Hematopoietic multipotent progenitor cell treated with erythropoietin and hydrocortisone succinate and interleukin-3 and kit ligand, for 8 days (in vitro differentiated cells): ENCODE measurements at regions not wholly inside any gene's neighbourhood (a gene's known extent, or its start where the extent isn't known, plus 50 kb on each side); places are given as distances from the start of the nearest gene placed in this dataset.

Experiments used
- DNase-seq: peaks from one replicate; pipeline ENCODE4 v3.0.0-alpha.2; 2015

DNA sequence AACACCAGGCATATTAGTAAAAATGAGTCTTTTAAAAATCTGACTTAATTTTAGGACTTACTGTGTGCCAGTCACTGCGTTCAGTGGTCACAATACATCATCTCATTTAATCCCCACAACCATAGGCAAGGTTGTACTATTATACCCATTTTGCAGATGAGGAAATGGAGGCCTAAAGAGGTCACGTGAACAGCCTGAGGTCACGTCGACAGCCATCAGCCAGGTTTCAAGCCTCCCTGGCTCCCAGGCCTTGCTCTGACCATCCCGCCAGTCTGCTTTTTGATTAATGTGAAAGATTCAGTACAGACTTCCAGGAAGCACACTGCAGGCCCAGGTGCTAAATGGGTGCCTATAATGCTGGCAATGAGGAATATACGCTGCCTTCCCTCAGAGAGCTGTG, 86.3 kb upstream of the TOX3 start:
- no peak for DNase-seq

DNA sequence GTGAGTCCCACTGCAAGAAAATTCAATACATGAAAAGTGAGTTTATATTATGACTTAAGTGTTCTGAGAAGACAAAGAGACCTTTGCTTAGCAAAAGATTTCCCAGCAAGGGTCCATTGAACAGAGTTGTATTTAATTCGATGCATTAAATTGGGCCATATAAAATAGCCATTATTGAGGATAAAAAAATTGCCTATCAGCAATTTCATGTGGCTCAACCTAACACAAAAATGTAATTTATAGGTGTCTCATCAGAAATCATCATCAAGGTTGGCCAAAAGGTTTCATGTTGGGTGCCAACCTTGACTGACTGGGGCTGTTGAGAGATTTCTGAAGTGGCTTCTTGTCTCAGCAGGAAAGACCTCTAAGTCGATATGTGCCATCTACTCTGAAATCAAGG, 84.8 kb upstream of the TOX3 start:
- no peak for DNase-seq

DNA sequence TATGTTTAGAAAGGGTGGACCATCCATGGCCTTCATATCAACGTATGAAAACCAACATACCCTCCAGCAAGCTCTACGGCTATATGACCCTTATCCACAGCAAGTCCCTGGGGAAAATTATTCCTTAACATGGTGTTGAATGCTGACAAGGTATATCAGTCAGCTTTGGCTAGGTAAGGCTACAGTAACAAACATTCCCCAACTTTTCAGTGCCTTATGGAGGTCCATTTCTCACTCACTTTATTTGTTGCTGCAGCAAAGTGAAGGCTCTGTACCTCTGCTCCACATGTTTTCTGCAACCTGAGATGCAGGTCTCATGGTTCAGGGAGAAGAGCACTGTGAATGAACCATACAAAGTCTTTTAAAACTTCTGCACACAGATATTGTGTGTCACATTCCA, 83.8 kb upstream of the TOX3 start:
- DNase-seq, result no peak

DNA sequence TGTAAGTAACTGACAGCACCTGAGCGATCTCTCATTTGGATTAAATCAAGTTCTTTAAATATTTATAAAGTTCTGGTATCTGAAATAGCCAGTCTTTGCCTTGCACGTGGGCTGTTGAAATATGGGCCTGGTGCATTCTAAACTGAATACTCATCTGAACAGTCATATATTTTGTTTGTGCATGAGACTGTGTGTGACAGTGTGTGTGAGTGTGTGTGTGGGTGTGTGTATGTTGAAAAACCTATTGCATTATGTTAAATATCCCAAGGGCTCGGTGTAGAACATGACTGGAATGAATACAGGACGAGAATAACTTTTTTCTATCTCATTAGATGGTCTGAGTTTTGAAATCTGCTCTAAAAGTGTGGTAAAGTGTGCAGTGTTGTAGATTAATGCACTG, 82.4 kb upstream of the TOX3 start:
- no peak for DNase-seq

DNA sequence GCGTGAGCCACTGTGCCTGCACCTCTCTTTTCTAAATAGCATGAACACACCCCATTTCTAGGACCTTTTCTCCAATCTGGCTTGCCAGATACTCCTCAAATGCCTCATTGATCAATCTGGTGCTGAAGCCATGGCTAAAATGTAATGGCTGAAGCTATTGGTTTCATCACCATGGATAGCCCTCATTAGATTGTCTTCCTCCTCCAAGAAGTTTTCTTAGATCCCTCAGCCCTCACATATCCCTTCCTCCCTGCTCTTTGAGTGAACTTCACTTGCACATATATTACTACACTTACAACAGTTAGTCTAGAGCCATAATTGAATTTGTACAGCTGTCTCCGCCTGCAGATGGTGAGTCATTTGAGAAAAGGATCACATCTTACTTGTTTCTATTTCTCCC, 77.9 kb upstream of the TOX3 start:
- no peak for DNase-seq

DNA sequence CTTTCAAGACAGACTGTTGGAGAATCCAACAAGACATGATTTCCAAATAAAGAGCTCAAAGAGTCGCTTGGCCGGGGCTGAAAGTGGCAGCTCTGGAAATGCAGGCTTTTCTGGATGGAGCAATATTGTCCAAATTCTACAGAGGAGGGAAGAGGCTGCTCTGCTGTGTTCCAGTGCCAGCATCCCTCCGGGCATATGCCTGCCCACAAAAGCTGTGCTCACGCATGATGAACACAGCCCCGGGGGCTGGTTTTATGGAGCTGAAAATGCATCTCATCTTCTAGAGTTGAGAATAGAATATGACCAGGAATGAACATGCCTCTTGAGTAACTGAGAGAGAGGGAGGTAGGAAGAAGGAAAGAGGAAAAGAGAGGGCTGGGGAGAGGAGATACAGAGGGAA, 74.7 kb upstream of the TOX3 start:
- no peak for DNase-seq

DNA sequence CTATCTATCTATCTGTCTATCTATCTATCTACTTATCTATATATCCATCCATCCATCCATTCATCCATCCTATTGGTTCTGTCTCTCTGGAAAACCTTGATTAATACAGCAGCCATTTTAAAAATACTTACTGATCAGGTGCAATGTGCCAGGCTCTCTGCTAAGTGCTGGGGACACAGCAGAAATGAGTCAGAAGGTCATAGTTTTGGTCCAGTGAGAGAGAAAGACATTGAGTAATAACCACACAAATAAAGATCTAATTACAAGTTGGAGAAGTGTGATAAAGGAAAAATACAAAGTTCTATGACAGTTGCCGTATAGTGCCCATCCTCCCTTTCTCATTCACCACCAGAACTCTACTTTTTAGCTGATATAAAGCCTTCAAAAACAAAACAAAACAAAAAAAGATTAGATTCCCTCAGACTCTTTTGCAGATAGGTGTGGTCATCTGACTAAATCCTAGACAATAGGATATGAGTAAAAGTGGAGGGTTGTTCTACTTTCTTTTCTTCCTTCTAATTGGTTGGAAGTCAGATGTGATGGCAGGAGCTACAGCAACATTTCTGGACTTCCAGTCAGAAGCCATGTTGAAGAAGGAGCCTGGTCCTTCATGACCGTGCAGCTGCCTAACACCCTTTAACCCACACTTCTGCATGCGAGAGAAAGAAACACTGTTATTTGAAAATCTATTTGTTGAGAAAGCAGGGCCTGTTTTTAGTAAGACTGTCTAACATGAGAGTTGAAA, 72.0 kb upstream of the TOX3 start:
- DNase-seq, result no peak

DNA sequence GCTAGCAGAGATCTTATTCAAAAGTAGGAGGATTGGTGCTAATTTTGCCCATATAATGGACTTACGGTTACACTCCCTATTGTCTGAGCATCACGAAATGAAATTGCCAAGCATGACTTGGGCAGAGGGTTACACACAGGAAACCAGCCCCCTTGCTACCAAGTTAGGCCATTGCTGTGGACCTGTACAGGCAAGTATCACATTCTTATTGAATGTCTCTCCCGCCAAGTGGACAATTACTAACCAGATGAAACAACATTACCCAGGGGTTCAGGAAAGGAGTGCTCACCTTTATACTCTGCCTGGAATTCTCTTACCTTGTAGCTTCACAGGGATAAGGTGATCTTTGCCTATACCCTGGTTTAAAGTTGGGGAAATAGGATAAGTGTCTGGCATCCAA, 70.6 kb upstream of the TOX3 start:
- no peak for DNase-seq

DNA sequence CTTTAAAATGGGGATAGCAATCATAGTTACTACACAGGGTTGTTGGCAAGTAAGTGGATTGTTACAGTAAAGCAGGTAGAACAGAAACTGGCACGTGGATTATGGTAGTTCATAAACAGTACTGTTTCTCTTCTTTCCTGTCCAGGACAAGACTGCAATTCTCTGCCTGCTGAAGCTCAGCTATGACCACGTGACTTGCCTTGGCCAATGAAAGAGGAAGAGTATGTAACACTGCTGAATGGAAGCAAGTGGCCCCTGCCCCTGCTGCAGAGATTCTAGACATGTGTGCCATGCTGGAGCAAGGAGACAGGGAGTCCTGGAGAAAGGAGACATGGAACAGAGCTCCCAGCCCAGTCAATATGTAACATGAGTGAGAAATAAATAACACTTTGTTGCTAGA, 66.6 kb upstream of the TOX3 start:
- no peak for DNase-seq

DNA sequence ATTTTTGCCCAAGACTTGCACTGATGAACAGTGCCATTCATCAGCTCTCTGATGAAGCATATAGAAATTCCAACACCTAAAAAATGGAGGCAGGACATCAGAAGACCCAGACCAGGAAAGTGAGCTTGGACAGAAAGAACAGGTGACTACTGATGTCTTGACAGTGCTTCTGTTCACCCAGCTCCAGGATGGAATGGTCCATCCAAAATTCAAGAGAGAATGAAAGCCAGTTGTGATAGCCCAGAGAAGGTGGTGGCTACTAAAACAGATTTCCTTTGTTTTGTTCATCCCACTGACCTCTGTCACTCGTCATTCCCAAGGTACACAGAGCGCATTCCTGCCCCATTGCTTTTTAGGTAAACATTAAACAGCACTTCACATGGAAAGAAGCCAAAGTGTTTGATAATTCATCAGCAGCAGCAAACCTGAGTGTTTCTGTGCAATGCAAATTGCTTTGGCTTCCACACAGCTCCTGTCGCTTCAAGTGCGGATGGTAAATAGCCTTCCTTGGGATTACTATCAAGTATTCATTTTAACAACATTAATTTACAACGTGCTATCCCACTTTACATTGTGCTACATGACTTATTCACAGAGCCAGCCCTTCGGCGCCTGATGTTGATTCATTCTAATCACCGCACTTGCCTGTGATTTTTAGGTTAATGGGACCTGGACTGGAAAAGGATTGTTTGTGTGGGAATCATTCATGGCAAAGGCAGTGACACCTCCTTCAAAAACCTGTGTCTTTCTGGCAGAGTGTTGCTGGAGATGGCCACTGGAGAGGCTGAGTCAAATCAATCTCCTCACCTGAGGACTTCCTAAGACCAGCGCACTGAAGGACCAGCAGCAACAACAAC, 65.1 kb upstream of the TOX3 start:
- DNase-seq, result no peak

DNA sequence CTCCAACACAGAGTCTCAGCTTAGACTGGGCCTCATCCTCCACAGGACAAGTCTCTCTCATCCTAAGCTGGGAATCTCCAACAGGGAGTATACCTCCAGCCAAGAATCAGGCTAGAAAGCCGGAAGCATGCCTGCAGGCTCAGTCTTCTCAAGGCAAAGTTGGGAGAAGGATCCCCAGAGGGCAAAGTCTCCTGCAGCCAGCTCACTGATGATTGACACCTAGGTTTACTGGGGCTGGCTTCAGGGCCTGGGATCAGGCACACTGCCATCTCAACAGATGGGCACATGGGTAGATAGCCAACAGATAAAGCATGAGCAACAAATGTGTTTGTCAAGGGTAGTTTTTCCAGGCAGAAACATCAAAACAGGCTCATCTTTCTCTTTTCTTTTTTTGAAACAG, 56.1 kb upstream of the TOX3 start:
- DNase-seq, result no peak

DNA sequence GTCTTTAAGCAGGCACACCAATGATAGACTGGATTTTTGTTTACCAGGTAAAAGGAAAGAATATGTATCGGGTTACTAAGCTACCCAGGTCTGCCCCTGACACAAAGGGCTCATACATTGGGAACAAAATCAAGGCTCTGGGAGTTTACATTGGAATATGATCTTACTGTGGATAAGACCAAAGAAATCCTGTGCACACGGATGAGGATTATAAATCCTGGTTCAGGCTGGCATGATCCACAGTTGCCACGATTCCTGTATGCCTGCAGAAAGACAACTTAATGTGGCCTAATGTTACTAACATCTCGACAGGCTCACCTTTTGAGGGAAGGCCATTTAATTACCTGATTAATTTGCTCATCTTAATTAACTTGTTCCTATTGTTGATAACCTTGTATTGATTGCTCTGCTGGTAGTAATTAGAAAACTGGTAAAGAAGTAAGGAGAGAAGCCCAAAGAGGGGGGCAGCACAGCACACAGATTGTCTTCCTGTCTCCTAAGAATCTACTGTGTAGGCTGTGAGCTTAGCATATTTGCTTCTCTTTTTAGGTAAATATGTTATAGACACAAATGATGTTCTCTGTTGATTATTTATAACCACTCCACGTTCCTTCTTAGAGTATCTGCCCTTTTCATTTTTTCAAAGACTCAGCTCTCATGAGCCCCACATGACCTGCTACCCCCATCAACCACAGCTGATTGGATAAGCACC, 51.0 kb upstream of the TOX3 start:
- DNase-seq, result no peak

DNA sequence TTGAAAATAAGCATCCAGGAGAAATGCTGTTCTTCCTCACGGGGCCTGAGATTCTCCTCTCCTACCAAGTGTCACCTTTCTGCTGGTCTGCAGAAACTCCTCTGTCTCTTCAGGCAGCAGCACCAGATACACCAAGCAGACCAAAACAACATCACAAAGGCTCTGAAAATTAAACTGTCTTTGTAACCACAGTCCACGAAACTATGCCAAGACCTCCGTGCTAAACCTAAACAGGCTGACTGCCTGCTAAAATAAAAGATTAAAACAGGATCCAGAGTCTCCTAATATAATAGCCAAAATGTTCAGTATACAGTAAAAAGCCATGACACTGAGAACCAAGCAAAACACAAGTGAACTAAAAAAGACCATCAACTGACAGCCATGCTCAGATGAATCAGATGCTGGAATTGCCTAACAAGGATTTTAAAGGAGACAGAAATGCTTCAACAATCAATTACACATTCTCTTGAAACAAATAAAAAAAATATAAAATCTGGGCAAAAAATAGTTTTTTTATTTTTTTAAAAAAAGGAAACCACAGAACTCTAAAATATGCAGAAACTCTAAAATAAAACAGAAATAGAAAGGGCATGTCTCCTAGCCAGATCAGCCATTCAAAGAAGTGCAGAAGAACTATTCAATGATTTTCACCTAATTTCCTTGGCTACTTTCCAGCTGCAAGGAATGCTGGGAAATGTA, 50.3 kb upstream of the TOX3 start:
- peak; percentile 3 for DNase-seq
